ENCODE measurements at regions not wholly inside any gene's neighbourhood (a gene's known extent, or its start where the extent isn't known, plus 50 kb on each side); places are given as distances from the start of the nearest gene placed in this dataset.
"Not testable (repeated sequence)": the region's sequence is repeated elsewhere in the genome, so short reads cannot be mapped to it uniquely, and the experiment has no call there.

DNA sequence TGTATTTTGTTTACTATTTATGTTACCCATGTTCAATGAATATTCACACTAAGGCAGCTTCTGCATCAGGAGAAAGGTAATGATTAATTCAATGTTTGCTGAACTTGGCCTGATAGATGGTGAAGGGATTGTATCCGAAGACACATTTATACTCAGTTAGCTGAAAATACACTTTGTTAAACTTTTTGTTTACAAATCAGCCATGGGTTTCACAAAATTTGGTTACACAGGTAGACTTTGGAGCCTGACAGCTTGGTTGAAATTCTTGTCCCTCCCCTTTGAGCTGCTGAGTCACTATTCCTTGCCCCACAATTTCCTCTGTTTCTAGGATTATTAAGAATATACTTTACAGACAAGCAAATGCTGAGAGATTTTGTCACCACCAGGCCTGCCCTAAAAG, 162.6 kb downstream of the PPP1R3A start:
- no peaks in the 10 kb centered on the region for H3K9me3 ChIP-seq
- no peak for DNase-seq
- TF ChIP-seq, protein P1, sequence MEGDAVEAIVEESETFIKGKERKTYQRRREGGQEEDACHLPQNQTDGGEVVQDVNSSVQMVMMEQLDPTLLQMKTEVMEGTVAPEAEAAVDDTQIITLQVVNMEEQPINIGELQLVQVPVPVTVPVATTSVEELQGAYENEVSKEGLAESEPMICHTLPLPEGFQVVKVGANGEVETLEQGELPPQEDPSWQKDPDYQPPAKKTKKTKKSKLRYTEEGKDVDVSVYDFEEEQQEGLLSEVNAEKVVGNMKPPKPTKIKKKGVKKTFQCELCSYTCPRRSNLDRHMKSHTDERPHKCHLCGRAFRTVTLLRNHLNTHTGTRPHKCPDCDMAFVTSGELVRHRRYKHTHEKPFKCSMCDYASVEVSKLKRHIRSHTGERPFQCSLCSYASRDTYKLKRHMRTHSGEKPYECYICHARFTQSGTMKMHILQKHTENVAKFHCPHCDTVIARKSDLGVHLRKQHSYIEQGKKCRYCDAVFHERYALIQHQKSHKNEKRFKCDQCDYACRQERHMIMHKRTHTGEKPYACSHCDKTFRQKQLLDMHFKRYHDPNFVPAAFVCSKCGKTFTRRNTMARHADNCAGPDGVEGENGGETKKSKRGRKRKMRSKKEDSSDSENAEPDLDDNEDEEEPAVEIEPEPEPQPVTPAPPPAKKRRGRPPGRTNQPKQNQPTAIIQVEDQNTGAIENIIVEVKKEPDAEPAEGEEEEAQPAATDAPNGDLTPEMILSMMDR (IDR thresholded peaks at IDR 0.05), result no peak
- no peak for TF ChIP-seq POLR2A (IDR thresholded peaks at IDR 0.05)
- H3K27me3 ChIP-seq, result no peaks in the 10 kb centered on the region
- 96 to 97% methylated on average over 1 of the region's 1 CpG for WGBS, 2 donors
- H3K27ac ChIP-seq, result no peak overlapping the region
- H3K4me1 ChIP-seq, result no peaks in the 10 kb centered on the region
- H3K4me3 ChIP-seq (replicated peaks in 1 of 3), result no peak overlapping the region
- H3K36me3 ChIP-seq, result no peaks in the 10 kb centered on the region
- intact Hi-C loops (cut with DNase I), result no loop called here

DNA sequence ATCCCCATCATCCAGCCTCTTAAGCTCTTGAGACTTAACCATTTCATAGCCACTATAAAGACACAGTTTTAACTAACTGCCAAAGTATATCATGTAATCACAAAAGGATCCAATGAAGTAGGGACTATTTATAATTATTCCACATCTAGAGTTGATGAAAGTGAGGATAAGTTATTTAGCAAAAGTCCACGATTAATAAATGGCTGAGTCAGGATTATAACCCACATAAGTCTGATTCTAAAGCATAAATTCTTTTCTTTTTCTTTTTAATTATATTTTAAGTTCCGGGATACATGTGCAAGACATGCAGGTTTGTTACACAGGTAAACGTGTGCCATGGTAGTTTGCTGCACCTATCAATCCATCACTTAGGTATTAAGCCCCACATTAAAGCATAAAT, 166.1 kb downstream of the PPP1R3A start:
- Histone ChIP-seq H3K4me3 (replicated peaks in 1 of 3) (no peak overlapping the region), H3K36me3 (no peaks in the 10 kb centered on the region), H3K27me3 (no peaks in the 10 kb centered on the region), H3K9me3 (no peaks in the 10 kb centered on the region), H3K4me1 (no peaks in the 10 kb centered on the region), H3K27ac (no peak overlapping the region)
- 84% methylated on average over 3 of the region's 3 CpGs for WGBS, 2 donors
- DNase-seq, result no peak
- intact Hi-C loops (cut with DNase I), result no loop called here
- TF ChIP-seq, protein P1 (IDR thresholded peaks at IDR 0.05), result no peak
- TF ChIP-seq POLR2A (IDR thresholded peaks at IDR 0.05), result no peak

DNA sequence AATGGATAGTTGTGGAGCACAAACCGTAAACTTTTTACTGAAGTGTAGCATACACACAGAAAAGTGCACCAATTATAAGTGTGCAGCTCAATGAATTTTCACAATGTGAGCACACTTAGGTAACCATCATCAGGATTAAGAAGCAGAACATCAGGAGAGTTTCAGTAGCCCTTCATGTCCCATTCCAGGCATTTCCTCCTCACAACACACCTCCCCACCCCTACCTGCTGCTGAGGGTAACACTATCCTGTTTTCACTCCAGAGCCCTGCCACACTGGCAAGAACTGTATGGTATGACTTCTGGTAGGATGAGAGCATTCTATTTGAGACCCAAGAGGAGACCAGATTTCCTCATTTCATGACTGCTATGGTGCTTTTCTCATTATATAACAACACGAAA, 166.5 kb downstream of the PPP1R3A start:
- no peak for DNase-seq
- TF ChIP-seq POLR2A (IDR thresholded peaks at IDR 0.05), result no peak
- TF ChIP-seq, protein P1 (IDR thresholded peaks at IDR 0.05), result no peak
- H3K4me3 ChIP-seq (replicated peaks in 1 of 3), result no peak overlapping the region
- H3K9me3 ChIP-seq, result no peaks in the 10 kb centered on the region
- H3K36me3 ChIP-seq, result no peaks in the 10 kb centered on the region
- no peak overlapping the region for H3K27ac ChIP-seq
- WGBS, 2 donors, result 40 to 52% methylated on average over 2 of the region's 2 CpGs
- intact Hi-C loops (cut with DNase I), result no loop called here
- no peaks in the 10 kb centered on the region for H3K27me3 ChIP-seq
- H3K4me1 ChIP-seq, result no peaks in the 10 kb centered on the region

DNA sequence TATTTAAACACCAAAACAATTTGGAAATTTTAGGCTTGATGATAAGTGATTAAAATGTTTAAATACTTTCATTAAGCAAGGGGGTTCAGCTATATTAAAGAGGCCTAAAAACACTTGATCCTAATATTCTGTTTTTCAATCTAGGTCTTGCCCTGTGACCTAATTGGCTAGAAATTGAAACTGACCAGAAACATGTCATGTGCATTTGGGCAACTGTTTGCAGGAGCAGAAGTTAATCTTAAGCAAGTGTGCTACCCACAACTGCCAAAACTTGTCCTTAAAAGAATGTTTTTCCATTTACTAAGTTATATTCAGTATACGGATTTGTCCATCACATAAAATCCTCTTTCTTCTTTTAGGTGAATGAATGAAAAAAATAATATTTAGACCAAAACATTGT, 167.3 kb downstream of the PPP1R3A start:
- H3K4me1 ChIP-seq, result no peaks in the 10 kb centered on the region
- DNase-seq, result no peak
- 88 to 89% methylated on average over 1 of the region's 1 CpG for WGBS, 2 donors
- no peaks in the 10 kb centered on the region for H3K27me3 ChIP-seq
- no peaks in the 10 kb centered on the region for H3K36me3 ChIP-seq
- no peaks in the 10 kb centered on the region for H3K9me3 ChIP-seq
- H3K27ac ChIP-seq, result no peak overlapping the region
- TF ChIP-seq, protein P1 (IDR thresholded peaks at IDR 0.05), result no peak
- no peak for TF ChIP-seq POLR2A (IDR thresholded peaks at IDR 0.05)
- intact Hi-C loops (cut with DNase I), result no loop called here
- H3K4me3 ChIP-seq (replicated peaks in 1 of 3), result no peak overlapping the region

DNA sequence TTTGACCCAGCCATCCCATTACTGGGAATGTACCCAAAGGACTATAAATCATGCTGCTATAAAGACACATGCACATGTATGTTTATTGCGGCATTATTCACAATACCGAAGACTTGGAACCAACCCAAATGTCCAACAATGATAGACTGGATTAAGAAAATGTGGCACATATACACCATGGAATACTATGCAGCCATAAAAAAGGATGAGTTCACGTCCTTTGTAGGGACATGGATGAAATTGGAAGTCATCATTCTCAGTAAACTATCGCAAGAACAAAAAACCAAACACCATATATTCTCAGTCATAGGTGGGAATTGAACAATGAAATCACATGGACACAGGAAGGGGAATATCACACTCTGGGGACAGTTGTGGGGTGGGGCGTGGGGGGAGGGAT, 170.4 kb downstream of the PPP1R3A start:
- H3K4me1 ChIP-seq; H3K27ac ChIP-seq; intact Hi-C loops (cut with DNase I); H3K36me3 ChIP-seq; H3K27me3 ChIP-seq; H3K9me3 ChIP-seq; H3K4me3 ChIP-seq (replicated peaks in 1 of 3); DNase-seq: not testable (repeated sequence)
- WGBS, 2 donors, result 90 to 95% methylated on average over 5 of the region's 5 CpGs

DNA sequence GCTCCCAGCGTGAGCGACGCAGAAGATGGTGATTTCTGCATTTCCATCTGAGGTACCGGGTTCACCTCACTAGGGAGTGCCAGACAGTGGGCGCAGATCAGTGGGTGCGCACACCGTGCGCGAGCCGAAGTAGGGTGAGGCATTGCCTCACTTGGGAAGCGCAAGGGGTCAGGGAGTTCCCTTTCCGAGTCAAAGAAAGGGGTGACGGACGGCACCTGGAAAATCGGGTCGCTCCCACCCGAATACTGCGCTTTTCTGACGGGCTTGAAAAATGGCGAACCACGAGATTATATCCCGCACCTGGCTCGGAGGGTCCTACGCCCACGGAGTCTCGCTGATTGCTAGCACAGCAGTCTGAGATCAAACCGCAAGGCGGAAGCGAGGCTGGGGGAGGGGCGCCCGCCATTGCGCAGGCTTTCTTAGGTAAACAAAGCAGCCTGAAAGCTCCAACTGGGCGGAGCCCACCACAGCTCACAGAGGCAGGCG, 175.8 kb downstream of the PPP1R3A start:
- H3K4me1 ChIP-seq; DNase-seq; H3K27ac ChIP-seq; H3K27me3 ChIP-seq; H3K9me3 ChIP-seq; H3K4me3 ChIP-seq (replicated peaks in 1 of 3); intact Hi-C loops (cut with DNase I); H3K36me3 ChIP-seq: not testable (repeated sequence)
- WGBS, 2 donors, result 92 to 94% methylated on average over 28 to 32 of the region's 34 CpGs

Measured in thyroid gland (tissue), 4 donors.